SK-N-SH (cell line): ENCODE measurements at regions not wholly inside any gene's neighbourhood (a gene's known extent, or its start where the extent isn't known, plus 50 kb on each side); places are given as distances from the start of the nearest gene placed in this dataset.
A peak's percentile ranks its signal among the peaks of the same experiment; 100 is the strongest.

Source experiments
- CTCF ChIP-seq: fragments of 200-600 bp; sonication (generic); IDR thresholded peaks from 2 replicates; pipeline ENCODE4 v1.6.1; 2017; ENCODE audit warnings: antibody characterized with exemption, mild to moderate bottlenecking, moderate library complexity
- EP300 ChIP-seq, 2 experiments: IDR thresholded peaks; 2 replicates each; pipeline versions ENCODE4 v1.4.0 to v1.6.1; 2012; ENCODE audit warnings: borderline replicate concordance in 1 of 2, low read depth in 1 of 2, low read length in 1 of 2
- GABPA ChIP-seq: IDR thresholded peaks from 2 replicates; pipeline ENCODE4 v1.4.0; 2012; ENCODE audit warnings: low read depth, mild to moderate bottlenecking
- JUND ChIP-seq: IDR thresholded peaks from 2 replicates; pipeline ENCODE4 v1.4.0; 2012
- SMC3 ChIP-seq: IDR thresholded peaks from 2 replicates; pipeline ENCODE4 v1.6.1; 2012; ENCODE audit warnings: low read depth, low read length, improper control_type of control experiment
- TAF1 ChIP-seq: IDR thresholded peaks from 2 replicates; pipeline ENCODE4 v1.6.1; 2012; ENCODE audit warnings: low read depth, mild to moderate bottlenecking, low read length, moderate library complexity, borderline replicate concordance

GRCh38 chr10:33008499-33009243, 50.6 kb upstream of the ITGB1 start:
- TF ChIP-seq GABPA (no peak), CTCF (peak; percentile 100), JUND (no peak), TAF1 (no peak), EP300 (IDR thresholded peaks at IDR 0.05; ENCODE audit: borderline replicate concordance in 1 of 2, low read depth in 1 of 2, low read length in 1 of 2) (no peak), SMC3 (peak; percentile 98)
